ENCODE measurements at regions not wholly inside any gene's neighbourhood (a gene's known extent, or its start where the extent isn't known, plus 50 kb on each side); places are given as distances from the start of the nearest gene placed in this dataset.

DNA sequence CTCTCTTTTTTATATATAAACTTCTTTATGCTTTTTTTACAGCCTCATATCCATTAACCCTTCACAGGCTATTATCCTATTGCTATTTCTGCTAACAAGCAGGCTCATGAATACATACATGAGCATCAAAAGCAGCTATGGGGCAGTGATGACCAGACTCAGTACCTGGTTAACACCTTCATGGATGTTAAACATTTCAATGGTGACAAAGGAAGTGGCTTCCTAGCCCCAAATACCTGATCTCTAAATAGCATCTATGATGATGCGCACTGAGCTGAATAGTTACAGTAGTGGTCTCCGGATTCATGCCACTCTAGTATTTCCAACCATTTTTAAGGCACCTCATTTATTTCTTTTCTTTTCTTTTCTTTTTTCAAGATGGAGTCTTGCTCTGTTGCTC, 101.1 kb downstream of the TM2D1 start:
- POLR2A ChIA-PET: no interaction called here
- H3K4me3 Mint-ChIP-seq: no peak overlapping the region
- H3K27me3 Mint-ChIP-seq: peaks cover 7% of the 10 kb centered on the region
- Histone ChIP-seq H3K9me3 (ENCODE audit: control extremely low read depth in 1 of 3, control insufficient read depth in 2 of 3, insufficient read depth in 1 of 3, low read length in 2 of 3) (no peaks in the 10 kb centered on the region), H3K4me3 (ENCODE audit: control extremely low read depth in 1 of 5, extremely low read depth in 1 of 5, insufficient read depth in 1 of 5, low read depth in 2 of 5, low read length in 4 of 5) (no peak overlapping the region), H3K79me2 (ENCODE audit: control insufficient read depth, insufficient read depth, low read length) (no peaks in the 10 kb centered on the region), H3K36me3 (replicated peaks in 1 of 2; ENCODE audit: control extremely low read depth in 1 of 2, control insufficient read depth in 1 of 2, extremely low read depth in 1 of 2, insufficient read depth in 2 of 2, low read length in 1 of 2) (no peaks in the 10 kb centered on the region), H3K9ac (ENCODE audit: low read length) (no peak overlapping the region), H3K27ac (ENCODE audit: low read length in 2 of 2) (no peak overlapping the region), H2AFZ (ENCODE audit: insufficient read depth, low read depth, low read length, poor library complexity, severe bottlenecking) (no peak overlapping the region), H3K4me1 (ENCODE audit: control insufficient read depth in 2 of 2, insufficient read depth in 2 of 2, low read length in 2 of 2) (no peaks in the 10 kb centered on the region), H3K27me3 (replicated peaks in 1 of 4; ENCODE audit: control extremely low read depth in 1 of 4, control insufficient read depth in 3 of 4, insufficient read depth in 4 of 4, low read length in 3 of 4) (no peaks in the 10 kb centered on the region), H4K20me1 (ENCODE audit: control insufficient read depth, insufficient read depth, low read length, poor library complexity, severe bottlenecking) (no peaks in the 10 kb centered on the region), H3K4me2 (replicated peaks; ENCODE audit: low read depth, low read length, poor library complexity, severe bottlenecking) (no peak overlapping the region)
- WGBS (ENCODE audit: insufficient coverage): no CpG with 5 or more reads among the region's 2 CpGs
- H3K27ac Mint-ChIP-seq: no peak overlapping the region
- DNase-seq: no peak
- intact Hi-C loops (cut with micrococcal nuclease): no loop called here
- no peak for ATAC-seq (ENCODE audit: low read depth)
- no peaks in the 10 kb centered on the region for H3K9me3 Mint-ChIP-seq (ENCODE audit: insufficient read depth)
- TF ChIP-seq, protein P1, sequence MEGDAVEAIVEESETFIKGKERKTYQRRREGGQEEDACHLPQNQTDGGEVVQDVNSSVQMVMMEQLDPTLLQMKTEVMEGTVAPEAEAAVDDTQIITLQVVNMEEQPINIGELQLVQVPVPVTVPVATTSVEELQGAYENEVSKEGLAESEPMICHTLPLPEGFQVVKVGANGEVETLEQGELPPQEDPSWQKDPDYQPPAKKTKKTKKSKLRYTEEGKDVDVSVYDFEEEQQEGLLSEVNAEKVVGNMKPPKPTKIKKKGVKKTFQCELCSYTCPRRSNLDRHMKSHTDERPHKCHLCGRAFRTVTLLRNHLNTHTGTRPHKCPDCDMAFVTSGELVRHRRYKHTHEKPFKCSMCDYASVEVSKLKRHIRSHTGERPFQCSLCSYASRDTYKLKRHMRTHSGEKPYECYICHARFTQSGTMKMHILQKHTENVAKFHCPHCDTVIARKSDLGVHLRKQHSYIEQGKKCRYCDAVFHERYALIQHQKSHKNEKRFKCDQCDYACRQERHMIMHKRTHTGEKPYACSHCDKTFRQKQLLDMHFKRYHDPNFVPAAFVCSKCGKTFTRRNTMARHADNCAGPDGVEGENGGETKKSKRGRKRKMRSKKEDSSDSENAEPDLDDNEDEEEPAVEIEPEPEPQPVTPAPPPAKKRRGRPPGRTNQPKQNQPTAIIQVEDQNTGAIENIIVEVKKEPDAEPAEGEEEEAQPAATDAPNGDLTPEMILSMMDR (IDR thresholded peaks at IDR 0.05): no peak
- TF ChIP-seq EZH2 (IDR thresholded peaks at IDR 0.05; ENCODE audit: borderline replicate concordance, insufficient read depth, low read depth, low read length, poor library complexity, severe bottlenecking): no peak
- CTCF ChIA-PET: no interaction called here
- no peaks in the 10 kb centered on the region for H3K4me1 Mint-ChIP-seq

DNA sequence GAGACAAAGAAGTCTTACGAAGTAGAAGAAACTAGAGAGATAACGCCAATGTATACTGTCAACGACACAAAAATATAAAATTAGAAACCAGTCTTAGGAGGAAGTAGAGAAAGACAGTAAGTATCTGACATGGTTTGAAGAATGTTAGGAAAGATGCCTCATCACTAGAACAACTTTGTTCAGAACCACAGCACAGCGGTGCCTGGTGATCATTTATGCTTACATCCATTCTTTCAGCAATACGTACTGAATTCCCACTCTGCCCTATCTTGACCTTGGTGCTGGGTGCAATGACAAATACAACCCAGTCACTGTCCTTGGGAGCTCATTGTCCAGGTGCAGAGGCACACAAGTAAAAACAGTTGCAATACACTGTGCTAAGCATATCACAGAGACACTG, 104.4 kb downstream of the TM2D1 start:
- Histone ChIP-seq H2AFZ (ENCODE audit: insufficient read depth, low read depth, low read length, poor library complexity, severe bottlenecking) (no peak overlapping the region), H3K9ac (ENCODE audit: low read length) (no peak overlapping the region), H3K79me2 (ENCODE audit: control insufficient read depth, insufficient read depth, low read length) (no peaks in the 10 kb centered on the region), H3K36me3 (replicated peaks in 1 of 2; ENCODE audit: control extremely low read depth in 1 of 2, control insufficient read depth in 1 of 2, extremely low read depth in 1 of 2, insufficient read depth in 2 of 2, low read length in 1 of 2) (no peaks in the 10 kb centered on the region), H3K27ac (ENCODE audit: low read length in 2 of 2) (no peak overlapping the region), H3K4me1 (ENCODE audit: control insufficient read depth in 2 of 2, insufficient read depth in 2 of 2, low read length in 2 of 2) (no peaks in the 10 kb centered on the region), H4K20me1 (ENCODE audit: control insufficient read depth, insufficient read depth, low read length, poor library complexity, severe bottlenecking) (no peaks in the 10 kb centered on the region), H3K9me3 (ENCODE audit: control extremely low read depth in 1 of 3, control insufficient read depth in 2 of 3, insufficient read depth in 1 of 3, low read length in 2 of 3) (no peaks in the 10 kb centered on the region), H3K4me3 (ENCODE audit: control extremely low read depth in 1 of 5, extremely low read depth in 1 of 5, insufficient read depth in 1 of 5, low read depth in 2 of 5, low read length in 4 of 5) (no peak overlapping the region), H3K27me3 (replicated peaks in 1 of 4; ENCODE audit: control extremely low read depth in 1 of 4, control insufficient read depth in 3 of 4, insufficient read depth in 4 of 4, low read length in 3 of 4) (peaks cover 0 to 3% (median 0%) of the 10 kb centered on the region in 4 experiments), H3K4me2 (replicated peaks; ENCODE audit: low read depth, low read length, poor library complexity, severe bottlenecking) (no peak overlapping the region)
- Mint-ChIP-seq H3K27me3 (peaks cover 14% of the 10 kb centered on the region), H3K4me3 (no peak overlapping the region), H3K9me3 (ENCODE audit: insufficient read depth) (no peaks in the 10 kb centered on the region), H3K4me1 (no peaks in the 10 kb centered on the region), H3K27ac (no peak overlapping the region)
- intact Hi-C loops (cut with micrococcal nuclease): no loop called here
- ChIA-PET CTCF (no interaction called here), POLR2A (no interaction called here)
- no peak for DNase-seq
- no peak for ATAC-seq (ENCODE audit: low read depth)
- TF ChIP-seq, protein P1 (IDR thresholded peaks at IDR 0.05): no peak
- TF ChIP-seq EZH2 (IDR thresholded peaks at IDR 0.05; ENCODE audit: borderline replicate concordance, insufficient read depth, low read depth, low read length, poor library complexity, severe bottlenecking): no peak
- WGBS (ENCODE audit: insufficient coverage): 93% methylated on average over 2 of the region's 5 CpGs

Measured in B cell (primary cell).